GM23338 (cell line): ENCODE measurements at regions not wholly inside any gene's neighbourhood (a gene's known extent, or its start where the extent isn't known, plus 50 kb on each side); places are given as distances from the start of the nearest gene placed in this dataset.

Experiments used
- ATAC-seq: fragments of 200-7000 bp; cut with Tn5 transposase; 3 replicates; pipeline ENCODE4 v1.9.1; 2020
- DNase-seq: peaks from one replicate; pipeline ENCODE4 v3.0.0-alpha.2; 2015; ENCODE audit warnings: low spot score
- H2AFZ ChIP-seq: fragments of 200-600 bp; sonication (generic); 2 replicates; pipeline ENCODE4 v1.8.0; 2016; ENCODE audit warnings: antibody characterized with exemption, mild to moderate bottlenecking, moderate library complexity
- H3F3A ChIP-seq: fragments of 200-600 bp; sonication (generic); replicated peaks from 2 replicates; pipeline ENCODE4 v1.8.0; 2017; ENCODE audit warnings: antibody characterized with exemption, mixed run types, low read depth
- H3K27ac ChIP-seq: fragments of 200-600 bp; sonication (generic); 2 replicates; pipeline ENCODE4 v1.6.1; 2016; ENCODE audit warnings: low read depth
- H3K27me3 ChIP-seq: fragments of 200-600 bp; sonication (generic); 2 replicates; pipeline ENCODE4 v1.8.0; 2016; ENCODE audit warnings: mild to moderate bottlenecking, mixed run types, moderate library complexity; ENCODE audit not compliant: insufficient read depth
- H3K36me3 ChIP-seq: fragments of 200-600 bp; sonication (generic); 2 replicates; pipeline ENCODE4 v1.8.0; 2016; ENCODE audit warnings: mild to moderate bottlenecking; ENCODE audit not compliant: insufficient read depth
- H3K4me1 ChIP-seq: fragments of 200-600 bp; sonication (generic); 2 replicates; pipeline ENCODE4 v1.8.0; 2016; ENCODE audit warnings: mild to moderate bottlenecking, moderate library complexity; ENCODE audit not compliant: insufficient read depth
- H3K4me2 ChIP-seq: fragments of 200-600 bp; sonication (generic); 2 replicates; pipeline ENCODE4 v1.7.1; 2017; ENCODE audit warnings: mixed run types
- H3K4me3 ChIP-seq: fragments of 200-600 bp; sonication (generic); 2 replicates; pipeline ENCODE4 v1.6.1; 2016; ENCODE audit warnings: mixed run types
- H3K79me2 ChIP-seq: fragments of 200-600 bp; sonication (generic); replicated peaks from 2 replicates; pipeline ENCODE4 v1.8.0; 2017; ENCODE audit warnings: mild to moderate bottlenecking; ENCODE audit not compliant: insufficient read depth
- H3K9me2 ChIP-seq: fragments of 200-600 bp; sonication (generic); 2 replicates; pipeline ENCODE4 v1.8.0; 2017; ENCODE audit not compliant: insufficient read depth
- H4K20me1 ChIP-seq: fragments of 200-600 bp; sonication (generic); replicated peaks from 2 replicates; pipeline ENCODE4 v1.8.0; 2017; ENCODE audit warnings: mild to moderate bottlenecking; ENCODE audit not compliant: insufficient read depth
- H3K27ac Mint-ChIP-seq: 2 replicates; pipeline ENCODE4 v1.8.0; 2020; ENCODE audit warnings: inconsistent platforms, mild to moderate bottlenecking, moderate library complexity, mixed read lengths
- H3K27me3 Mint-ChIP-seq: 3 replicates; pipeline ENCODE4 v1.8.0; 2022; ENCODE audit warnings: low read depth, mild to moderate bottlenecking, moderate library complexity, mixed read lengths, inconsistent platforms; ENCODE audit not compliant: insufficient read depth, poor library complexity
- H3K36me3 Mint-ChIP-seq: 3 replicates; pipeline ENCODE4 v1.8.0; 2021; ENCODE audit warnings: low read depth, mild to moderate bottlenecking, inconsistent platforms, moderate library complexity, mixed read lengths
- H3K4me1 Mint-ChIP-seq: 3 replicates; pipeline ENCODE4 v1.8.0; 2020; ENCODE audit warnings: mild to moderate bottlenecking, inconsistent platforms, mixed read lengths
- H3K4me3 Mint-ChIP-seq: 3 replicates; pipeline ENCODE4 v1.8.0; 2021; ENCODE audit warnings: moderate library complexity, mild to moderate bottlenecking, inconsistent platforms, mixed read lengths
- H3K9me3 Mint-ChIP-seq: 3 replicates; pipeline ENCODE4 v1.8.0; 2020; ENCODE audit warnings: moderate library complexity, mild to moderate bottlenecking, inconsistent platforms, mixed read lengths
- CREB1 ChIP-seq: fragments of 250-450 bp; sonication (Bioruptor Pico); IDR thresholded peaks from 2 replicates; pipeline ENCODE4 v1.5.0; 2020; ENCODE audit warnings: low read depth, mild to moderate bottlenecking, moderate library complexity
- EZH2 ChIP-seq: fragments of 200-600 bp; sonication (generic); IDR thresholded peaks from one replicate; pipeline ENCODE4 v1.8.0; 2017; ENCODE audit warnings: antibody characterized with exemption, mild to moderate bottlenecking, low read depth; ENCODE audit not compliant: unreplicated experiment
- EZH2phosphoT487 ChIP-seq: fragments of 200-600 bp; sonication (generic); IDR thresholded peaks from one replicate; pipeline ENCODE4 v1.8.1; 2018; ENCODE audit warnings: antibody characterized with exemption; ENCODE audit not compliant: unreplicated experiment
- JUNB ChIP-seq: IDR thresholded peaks from one replicate; pipeline ENCODE4 v1.6.1; 2016; ENCODE audit warnings: antibody characterized with exemption; ENCODE audit not compliant: unreplicated experiment
- NANOG ChIP-seq: IDR thresholded peaks from 2 replicates; pipeline ENCODE4 v1.6.1; 2016; ENCODE audit warnings: antibody characterized with exemption, borderline replicate concordance
- POLR2AphosphoS5 ChIP-seq: IDR thresholded peaks from 2 replicates; pipeline ENCODE4 v1.6.1; 2016; ENCODE audit warnings: antibody characterized with exemption, low read depth
- STAT1 ChIP-seq: IDR thresholded peaks from one replicate; pipeline ENCODE4 v1.6.1; 2016; ENCODE audit warnings: antibody characterized with exemption; ENCODE audit not compliant: unreplicated experiment
- ZNF331 ChIP-seq: fragments of 250-450 bp; sonication (Bioruptor Pico); IDR thresholded peaks from 2 replicates; pipeline ENCODE4 v1.5.0; 2020; ENCODE audit warnings: low read depth, mild to moderate bottlenecking, moderate library complexity
- TF ChIP-seq, protein P1 (sequence below): IDR thresholded peaks from 2 replicates; pipeline ENCODE4 v1.6.1; 2016; ENCODE audit warnings: antibody characterized with exemption
- TF ChIP-seq, protein P2 (sequence below): IDR thresholded peaks from one replicate; pipeline ENCODE4 v1.6.1; 2018; ENCODE audit warnings: antibody characterized with exemption; ENCODE audit not compliant: unreplicated experiment
- TF ChIP-seq, protein P3 (sequence below), 2 experiments: fragments of 200-600 bp in 1 of 2; sonication (generic) in 1 of 2; conservative IDR thresholded peaks; 2 replicates each; pipeline versions ENCODE4 v1.5.1 to v1.6.1; 2016 to 2017; ENCODE audit warnings: antibody characterized with exemption in 2 of 2, low read depth in 2 of 2, mild to moderate bottlenecking in 2 of 2, moderate library complexity in 1 of 2

DNA sequence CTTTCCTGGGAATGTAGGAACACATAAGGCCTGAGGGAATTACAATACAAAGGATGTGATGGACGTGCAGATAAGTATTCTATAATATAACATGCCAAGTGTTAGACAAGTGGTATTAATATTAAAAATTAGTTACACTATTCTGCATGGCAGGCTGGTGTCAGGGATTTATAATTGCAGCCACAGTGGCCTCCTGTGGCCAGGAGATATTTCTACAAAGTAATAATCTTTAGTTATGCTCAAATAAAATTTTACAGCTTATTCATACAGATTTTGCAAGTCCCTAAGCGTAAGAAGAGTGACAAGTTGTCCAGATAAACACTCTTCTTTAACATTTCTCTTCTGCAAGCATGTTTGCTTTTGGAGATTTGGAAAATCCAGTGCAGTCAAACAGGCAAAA is 90.4 kb upstream of the CBLN2 start:
- H3K27ac ChIP-seq: no peak overlapping the region
- Mint-ChIP-seq H3K4me1 (peaks cover 15% of the 10 kb centered on the region; the same call in 2 of the 3 replicates), H3K27me3 (peaks cover 3% of the 10 kb centered on the region), H3K27ac (no peak overlapping the region), H3K4me3 (no peak overlapping the region), H3K36me3 (no peaks in the 10 kb centered on the region), H3K9me3 (peaks cover 49% of the 10 kb centered on the region)
- H3F3A ChIP-seq: no peaks in the 10 kb centered on the region
- TF ChIP-seq JUNB: no peak
- no peak for TF ChIP-seq CREB1 (CRISPR knock-in tag)
- no peak for TF ChIP-seq STAT1
- TF ChIP-seq, protein P1, sequence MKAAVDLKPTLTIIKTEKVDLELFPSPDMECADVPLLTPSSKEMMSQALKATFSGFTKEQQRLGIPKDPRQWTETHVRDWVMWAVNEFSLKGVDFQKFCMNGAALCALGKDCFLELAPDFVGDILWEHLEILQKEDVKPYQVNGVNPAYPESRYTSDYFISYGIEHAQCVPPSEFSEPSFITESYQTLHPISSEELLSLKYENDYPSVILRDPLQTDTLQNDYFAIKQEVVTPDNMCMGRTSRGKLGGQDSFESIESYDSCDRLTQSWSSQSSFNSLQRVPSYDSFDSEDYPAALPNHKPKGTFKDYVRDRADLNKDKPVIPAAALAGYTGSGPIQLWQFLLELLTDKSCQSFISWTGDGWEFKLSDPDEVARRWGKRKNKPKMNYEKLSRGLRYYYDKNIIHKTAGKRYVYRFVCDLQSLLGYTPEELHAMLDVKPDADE: no peak
- TF ChIP-seq, protein P2, sequence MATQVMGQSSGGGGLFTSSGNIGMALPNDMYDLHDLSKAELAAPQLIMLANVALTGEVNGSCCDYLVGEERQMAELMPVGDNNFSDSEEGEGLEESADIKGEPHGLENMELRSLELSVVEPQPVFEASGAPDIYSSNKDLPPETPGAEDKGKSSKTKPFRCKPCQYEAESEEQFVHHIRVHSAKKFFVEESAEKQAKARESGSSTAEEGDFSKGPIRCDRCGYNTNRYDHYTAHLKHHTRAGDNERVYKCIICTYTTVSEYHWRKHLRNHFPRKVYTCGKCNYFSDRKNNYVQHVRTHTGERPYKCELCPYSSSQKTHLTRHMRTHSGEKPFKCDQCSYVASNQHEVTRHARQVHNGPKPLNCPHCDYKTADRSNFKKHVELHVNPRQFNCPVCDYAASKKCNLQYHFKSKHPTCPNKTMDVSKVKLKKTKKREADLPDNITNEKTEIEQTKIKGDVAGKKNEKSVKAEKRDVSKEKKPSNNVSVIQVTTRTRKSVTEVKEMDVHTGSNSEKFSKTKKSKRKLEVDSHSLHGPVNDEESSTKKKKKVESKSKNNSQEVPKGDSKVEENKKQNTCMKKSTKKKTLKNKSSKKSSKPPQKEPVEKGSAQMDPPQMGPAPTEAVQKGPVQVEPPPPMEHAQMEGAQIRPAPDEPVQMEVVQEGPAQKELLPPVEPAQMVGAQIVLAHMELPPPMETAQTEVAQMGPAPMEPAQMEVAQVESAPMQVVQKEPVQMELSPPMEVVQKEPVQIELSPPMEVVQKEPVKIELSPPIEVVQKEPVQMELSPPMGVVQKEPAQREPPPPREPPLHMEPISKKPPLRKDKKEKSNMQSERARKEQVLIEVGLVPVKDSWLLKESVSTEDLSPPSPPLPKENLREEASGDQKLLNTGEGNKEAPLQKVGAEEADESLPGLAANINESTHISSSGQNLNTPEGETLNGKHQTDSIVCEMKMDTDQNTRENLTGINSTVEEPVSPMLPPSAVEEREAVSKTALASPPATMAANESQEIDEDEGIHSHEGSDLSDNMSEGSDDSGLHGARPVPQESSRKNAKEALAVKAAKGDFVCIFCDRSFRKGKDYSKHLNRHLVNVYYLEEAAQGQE: no peak
- no peak overlapping the region for H3K4me3 ChIP-seq
- H3K4me1 ChIP-seq: peaks cover 10% of the 10 kb centered on the region; the same call in 1 of the 2 replicates
- H4K20me1 ChIP-seq: no peaks in the 10 kb centered on the region
- ATAC-seq: no peak
- no peaks in the 10 kb centered on the region for H3K36me3 ChIP-seq
- H3K27me3 ChIP-seq: no peaks in the 10 kb centered on the region
- no peaks in the 10 kb centered on the region for H3K9me2 ChIP-seq
- no peak for DNase-seq
- no peak overlapping the region for H3K4me2 ChIP-seq
- H2AFZ ChIP-seq: no peak overlapping the region
- no peaks in the 10 kb centered on the region for H3K79me2 ChIP-seq

DNA sequence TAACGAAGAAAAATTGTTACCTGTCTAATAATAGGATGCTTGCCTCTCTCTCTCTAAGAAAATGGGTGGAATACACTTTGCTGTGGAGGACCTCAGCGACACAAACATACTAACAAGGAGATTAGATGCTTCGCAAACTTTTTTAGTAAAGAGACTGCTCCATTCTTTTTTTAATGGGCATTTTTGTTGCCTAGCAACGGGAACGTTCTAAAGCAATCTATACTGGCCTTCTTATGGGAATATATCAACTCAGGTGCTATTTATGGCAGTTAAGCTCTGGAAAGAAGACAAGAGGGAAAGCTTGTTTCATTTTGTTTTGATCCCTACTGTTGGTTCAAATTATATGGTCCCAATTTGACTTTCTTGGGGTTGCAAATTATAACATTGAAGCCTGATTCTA is 86.8 kb upstream of the CBLN2 start:
- Histone ChIP-seq H3K4me3 (no peak overlapping the region), H3K27me3 (no peaks in the 10 kb centered on the region), H3K36me3 (no peaks in the 10 kb centered on the region), H3F3A (no peaks in the 10 kb centered on the region), H3K79me2 (no peaks in the 10 kb centered on the region), H3K4me2 (peak overlapping the region; percentile 11), H3K27ac (no peak overlapping the region), H4K20me1 (no peaks in the 10 kb centered on the region), H3K9me2 (no peaks in the 10 kb centered on the region), H2AFZ (no peak overlapping the region), H3K4me1 (peaks cover 10% of the 10 kb centered on the region; the same call in 1 of the 2 replicates)
- peak; percentile 2 for DNase-seq
- H3K4me3 Mint-ChIP-seq: no peak overlapping the region
- H3K9me3 Mint-ChIP-seq: peaks cover 48% of the 10 kb centered on the region
- 0 out of 2 replicates have a peak overlapping the region, but pooled peaks have one; percentile 31 for H3K27ac Mint-ChIP-seq
- H3K27me3 Mint-ChIP-seq: peaks cover 4% of the 10 kb centered on the region
- H3K4me1 Mint-ChIP-seq: peaks cover 15% of the 10 kb centered on the region; the same call in 2 of the 3 replicates
- no peak for ATAC-seq
- H3K36me3 Mint-ChIP-seq: no peaks in the 10 kb centered on the region
- TF ChIP-seq POLR2AphosphoS5 (no peak), JUNB (no peak), NANOG (no peak), CREB1 (CRISPR knock-in tag) (no peak), EZH2 (no peak), EZH2phosphoT487 (no peak), ZNF331 (CRISPR knock-in tag) (no peak)
- TF ChIP-seq, protein P3, sequence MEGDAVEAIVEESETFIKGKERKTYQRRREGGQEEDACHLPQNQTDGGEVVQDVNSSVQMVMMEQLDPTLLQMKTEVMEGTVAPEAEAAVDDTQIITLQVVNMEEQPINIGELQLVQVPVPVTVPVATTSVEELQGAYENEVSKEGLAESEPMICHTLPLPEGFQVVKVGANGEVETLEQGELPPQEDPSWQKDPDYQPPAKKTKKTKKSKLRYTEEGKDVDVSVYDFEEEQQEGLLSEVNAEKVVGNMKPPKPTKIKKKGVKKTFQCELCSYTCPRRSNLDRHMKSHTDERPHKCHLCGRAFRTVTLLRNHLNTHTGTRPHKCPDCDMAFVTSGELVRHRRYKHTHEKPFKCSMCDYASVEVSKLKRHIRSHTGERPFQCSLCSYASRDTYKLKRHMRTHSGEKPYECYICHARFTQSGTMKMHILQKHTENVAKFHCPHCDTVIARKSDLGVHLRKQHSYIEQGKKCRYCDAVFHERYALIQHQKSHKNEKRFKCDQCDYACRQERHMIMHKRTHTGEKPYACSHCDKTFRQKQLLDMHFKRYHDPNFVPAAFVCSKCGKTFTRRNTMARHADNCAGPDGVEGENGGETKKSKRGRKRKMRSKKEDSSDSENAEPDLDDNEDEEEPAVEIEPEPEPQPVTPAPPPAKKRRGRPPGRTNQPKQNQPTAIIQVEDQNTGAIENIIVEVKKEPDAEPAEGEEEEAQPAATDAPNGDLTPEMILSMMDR (conservative IDR thresholded peaks at IDR 0.05; ENCODE audit: low read depth in 2 of 2): no peak
